ENCODE measurements at regions not wholly inside any gene's neighbourhood (a gene's known extent, or its start where the extent isn't known, plus 50 kb on each side); places are given as distances from the start of the nearest gene placed in this dataset.

- no peak overlapping the region for H3K4me3 ChIP-seq (ENCODE audit: low read length)
- H3K36me3 ChIP-seq (ENCODE audit: insufficient read depth, low read length), result no peaks in the 10 kb centered on the region
- H3K9me3 ChIP-seq (replicated peaks; ENCODE audit: low read length), result peaks cover 4% of the 10 kb centered on the region
- H3K4me2 ChIP-seq (ENCODE audit: low read length), result no peak overlapping the region
- no peaks in the 10 kb centered on the region for H3K4me1 ChIP-seq (ENCODE audit: control insufficient read depth, insufficient read depth, low read length)
- no peaks in the 10 kb centered on the region for H3K27me3 ChIP-seq (ENCODE audit: control insufficient read depth, insufficient read depth, low read length)
- H3K9ac ChIP-seq (ENCODE audit: low read depth, low read length), result no peak overlapping the region
These were observed 109.9 kb upstream of the RGMB start for GRCh38 chr5:98663521-98663920.

- Histone ChIP-seq H3K4me2 (ENCODE audit: low read length) (no peak overlapping the region), H3K27me3 (ENCODE audit: control insufficient read depth, insufficient read depth, low read length) (no peaks in the 10 kb centered on the region), H3K9ac (ENCODE audit: low read depth, low read length) (no peak overlapping the region), H3K4me1 (ENCODE audit: control insufficient read depth, insufficient read depth, low read length) (no peaks in the 10 kb centered on the region), H3K9me3 (replicated peaks; ENCODE audit: low read length) (peaks cover 4% of the 10 kb centered on the region), H3K4me3 (ENCODE audit: low read length) (no peak overlapping the region), H3K36me3 (ENCODE audit: insufficient read depth, low read length) (no peaks in the 10 kb centered on the region)
These were observed 108.7 kb upstream of the RGMB start for GRCh38 chr5:98664736-98665135.

- H3K9ac ChIP-seq (ENCODE audit: low read depth, low read length), result peak overlapping the region; percentile 42
- H3K36me3 ChIP-seq (ENCODE audit: insufficient read depth, low read length), result no peaks in the 10 kb centered on the region
- peak overlapping the region; percentile 38 for H3K4me2 ChIP-seq (ENCODE audit: low read length)
- H3K27me3 ChIP-seq (ENCODE audit: control insufficient read depth, insufficient read depth, low read length), result no peaks in the 10 kb centered on the region
- no peak overlapping the region for H3K4me3 ChIP-seq (ENCODE audit: low read length)
- no peaks in the 10 kb centered on the region for H3K9me3 ChIP-seq (replicated peaks; ENCODE audit: low read length)
- H3K4me1 ChIP-seq (ENCODE audit: control insufficient read depth, insufficient read depth, low read length), result peaks cover 12% of the 10 kb centered on the region
These were observed 93.5 kb upstream of the RGMB start for GRCh38 chr5:98679963-98680362.

- H3K9me3 ChIP-seq (replicated peaks; ENCODE audit: low read length), result peaks cover 3% of the 10 kb centered on the region
- no peaks in the 10 kb centered on the region for H3K4me1 ChIP-seq (ENCODE audit: control insufficient read depth, insufficient read depth, low read length)
- no peak overlapping the region for H3K4me3 ChIP-seq (ENCODE audit: low read length)
- H3K27me3 ChIP-seq (ENCODE audit: control insufficient read depth, insufficient read depth, low read length), result no peaks in the 10 kb centered on the region
- H3K36me3 ChIP-seq (ENCODE audit: insufficient read depth, low read length), result no peaks in the 10 kb centered on the region
- no peak overlapping the region for H3K9ac ChIP-seq (ENCODE audit: low read depth, low read length)
- no peak overlapping the region for H3K4me2 ChIP-seq (ENCODE audit: low read length)
These were observed 83.5 kb upstream of the RGMB start for GRCh38 chr5:98690002-98690401.

- Histone ChIP-seq H3K9me3 (replicated peaks; ENCODE audit: low read length) (peaks cover 3% of the 10 kb centered on the region), H3K4me1 (ENCODE audit: control insufficient read depth, insufficient read depth, low read length) (no peaks in the 10 kb centered on the region), H3K36me3 (ENCODE audit: insufficient read depth, low read length) (no peaks in the 10 kb centered on the region), H3K4me3 (ENCODE audit: low read length) (no peak overlapping the region), H3K9ac (ENCODE audit: low read depth, low read length) (no peak overlapping the region), H3K27me3 (ENCODE audit: control insufficient read depth, insufficient read depth, low read length) (no peaks in the 10 kb centered on the region), H3K4me2 (ENCODE audit: low read length) (no peak overlapping the region)
These were observed 78.6 kb upstream of the RGMB start for GRCh38 chr5:98694902-98695301.

GRCh38 chr5:98698359-98698758, 75.1 kb upstream of the RGMB start:
- Histone ChIP-seq H3K9me3 (replicated peaks; ENCODE audit: low read length) (no peaks in the 10 kb centered on the region), H3K27me3 (ENCODE audit: control insufficient read depth, insufficient read depth, low read length) (no peaks in the 10 kb centered on the region), H3K36me3 (ENCODE audit: insufficient read depth, low read length) (no peaks in the 10 kb centered on the region), H3K4me2 (ENCODE audit: low read length) (no peak overlapping the region), H3K9ac (ENCODE audit: low read depth, low read length) (no peak overlapping the region), H3K4me3 (ENCODE audit: low read length) (no peak overlapping the region), H3K4me1 (ENCODE audit: control insufficient read depth, insufficient read depth, low read length) (no peaks in the 10 kb centered on the region)

- H3K27me3 ChIP-seq (ENCODE audit: control insufficient read depth, insufficient read depth, low read length), result no peaks in the 10 kb centered on the region
- H3K9me3 ChIP-seq (replicated peaks; ENCODE audit: low read length), result no peaks in the 10 kb centered on the region
- no peak overlapping the region for H3K4me2 ChIP-seq (ENCODE audit: low read length)
- H3K4me3 ChIP-seq (ENCODE audit: low read length), result no peak overlapping the region
- no peaks in the 10 kb centered on the region for H3K36me3 ChIP-seq (ENCODE audit: insufficient read depth, low read length)
- no peak overlapping the region for H3K9ac ChIP-seq (ENCODE audit: low read depth, low read length)
- no peaks in the 10 kb centered on the region for H3K4me1 ChIP-seq (ENCODE audit: control insufficient read depth, insufficient read depth, low read length)
These were observed 72.7 kb upstream of the RGMB start for GRCh38 chr5:98700730-98701129.

GRCh38 chr5:98705841-98706240, 67.6 kb upstream of the RGMB start:
- Histone ChIP-seq H3K9me3 (replicated peaks; ENCODE audit: low read length) (peaks cover 7% of the 10 kb centered on the region), H3K4me3 (ENCODE audit: low read length) (no peak overlapping the region), H3K27me3 (ENCODE audit: control insufficient read depth, insufficient read depth, low read length) (no peaks in the 10 kb centered on the region), H3K4me1 (ENCODE audit: control insufficient read depth, insufficient read depth, low read length) (no peaks in the 10 kb centered on the region), H3K4me2 (ENCODE audit: low read length) (no peak overlapping the region), H3K9ac (ENCODE audit: low read depth, low read length) (no peak overlapping the region), H3K36me3 (ENCODE audit: insufficient read depth, low read length) (no peaks in the 10 kb centered on the region)

GRCh38 chr5:98709681-98710080, 63.8 kb upstream of the RGMB start:
- H3K4me3 ChIP-seq (ENCODE audit: low read length), result no peak overlapping the region
- no peak overlapping the region for H3K4me2 ChIP-seq (ENCODE audit: low read length)
- no peak overlapping the region for H3K9ac ChIP-seq (ENCODE audit: low read depth, low read length)
- peaks cover 7% of the 10 kb centered on the region for H3K9me3 ChIP-seq (replicated peaks; ENCODE audit: low read length)
- H3K36me3 ChIP-seq (ENCODE audit: insufficient read depth, low read length), result no peaks in the 10 kb centered on the region
- H3K27me3 ChIP-seq (ENCODE audit: control insufficient read depth, insufficient read depth, low read length), result no peaks in the 10 kb centered on the region
- peaks cover 9% of the 10 kb centered on the region for H3K4me1 ChIP-seq (ENCODE audit: control insufficient read depth, insufficient read depth, low read length)

- no peak overlapping the region for H3K4me2 ChIP-seq (ENCODE audit: low read length)
- H3K9me3 ChIP-seq (replicated peaks; ENCODE audit: low read length), result no peaks in the 10 kb centered on the region
- H3K4me3 ChIP-seq (ENCODE audit: low read length), result no peak overlapping the region
- H3K36me3 ChIP-seq (ENCODE audit: insufficient read depth, low read length), result no peaks in the 10 kb centered on the region
- H3K9ac ChIP-seq (ENCODE audit: low read depth, low read length), result no peak overlapping the region
- peaks cover 9% of the 10 kb centered on the region for H3K4me1 ChIP-seq (ENCODE audit: control insufficient read depth, insufficient read depth, low read length)
- no peaks in the 10 kb centered on the region for H3K27me3 ChIP-seq (ENCODE audit: control insufficient read depth, insufficient read depth, low read length)
These were observed 60.4 kb upstream of the RGMB start for GRCh38 chr5:98713027-98713426.

GRCh38 chr5:98713856-98714255, 59.6 kb upstream of the RGMB start:
- Histone ChIP-seq H3K4me3 (ENCODE audit: low read length) (no peak overlapping the region), H3K4me1 (ENCODE audit: control insufficient read depth, insufficient read depth, low read length) (peaks cover 9% of the 10 kb centered on the region), H3K9ac (ENCODE audit: low read depth, low read length) (no peak overlapping the region), H3K36me3 (ENCODE audit: insufficient read depth, low read length) (no peaks in the 10 kb centered on the region), H3K9me3 (replicated peaks; ENCODE audit: low read length) (no peaks in the 10 kb centered on the region), H3K4me2 (ENCODE audit: low read length) (no peak overlapping the region), H3K27me3 (ENCODE audit: control insufficient read depth, insufficient read depth, low read length) (no peaks in the 10 kb centered on the region)

- H3K4me3 ChIP-seq (ENCODE audit: low read length), result no peak overlapping the region
- no peaks in the 10 kb centered on the region for H3K36me3 ChIP-seq (ENCODE audit: insufficient read depth, low read length)
- H3K4me1 ChIP-seq (ENCODE audit: control insufficient read depth, insufficient read depth, low read length), result peaks cover 9% of the 10 kb centered on the region
- no peaks in the 10 kb centered on the region for H3K27me3 ChIP-seq (ENCODE audit: control insufficient read depth, insufficient read depth, low read length)
- H3K9me3 ChIP-seq (replicated peaks; ENCODE audit: low read length), result no peaks in the 10 kb centered on the region
- H3K4me2 ChIP-seq (ENCODE audit: low read length), result no peak overlapping the region
- H3K9ac ChIP-seq (ENCODE audit: low read depth, low read length), result no peak overlapping the region
These were observed 58.7 kb upstream of the RGMB start for GRCh38 chr5:98714710-98715288.
